Suprapubic skin (tissue), 4 donors: ENCODE measurements at regions not wholly inside any gene's neighbourhood (a gene's known extent, or its start where the extent isn't known, plus 50 kb on each side); places are given as distances from the start of the nearest gene placed in this dataset.

Source experiments
- CTCF ChIP-seq, 2 donors: fragments of 200-600 bp in 1 of 2; fragments of 450-650 bp in 1 of 2; sonication (generic) in 1 of 2; IDR thresholded peaks; one replicate each; pipeline ENCODE4 v1.5.1; 2016 to 2019; ENCODE audit warnings: antibody characterized with exemption in 2 of 2, mild to moderate bottlenecking in 1 of 2, moderate library complexity in 1 of 2
- EP300 ChIP-seq: sonication (generic); formaldehyde crosslinking; IDR thresholded peaks from one replicate; pipeline ENCODE4 v1.6.1; 2017; ENCODE audit warnings: antibody characterized with exemption
- POLR2A ChIP-seq, 2 donors: fragments of 450-650 bp; IDR thresholded peaks; one replicate each; pipeline ENCODE4 v1.6.1; 2017; ENCODE audit warnings: antibody characterized with exemption in 2 of 2, mild to moderate bottlenecking in 2 of 2, moderate library complexity in 2 of 2
- POLR2AphosphoS5 ChIP-seq, 3 donors: sonication (generic); formaldehyde crosslinking; IDR thresholded peaks; one replicate each; pipeline ENCODE4 v1.6.1; 2017; ENCODE audit warnings: antibody characterized with exemption in 3 of 3

GRCh38 chr1:233547726-233548125 lies 66.2 kb upstream of the KCNK1 start:
- TF ChIP-seq CTCF (IDR thresholded peaks at IDR 0.05) (no peak), POLR2A (IDR thresholded peaks at IDR 0.05) (no peak), POLR2AphosphoS5 (IDR thresholded peaks at IDR 0.05) (no peak), EP300 (no peak)
